ENCODE measurements at regions not wholly inside any gene's neighbourhood (a gene's known extent, or its start where the extent isn't known, plus 50 kb on each side); places are given as distances from the start of the nearest gene placed in this dataset.

DNA sequence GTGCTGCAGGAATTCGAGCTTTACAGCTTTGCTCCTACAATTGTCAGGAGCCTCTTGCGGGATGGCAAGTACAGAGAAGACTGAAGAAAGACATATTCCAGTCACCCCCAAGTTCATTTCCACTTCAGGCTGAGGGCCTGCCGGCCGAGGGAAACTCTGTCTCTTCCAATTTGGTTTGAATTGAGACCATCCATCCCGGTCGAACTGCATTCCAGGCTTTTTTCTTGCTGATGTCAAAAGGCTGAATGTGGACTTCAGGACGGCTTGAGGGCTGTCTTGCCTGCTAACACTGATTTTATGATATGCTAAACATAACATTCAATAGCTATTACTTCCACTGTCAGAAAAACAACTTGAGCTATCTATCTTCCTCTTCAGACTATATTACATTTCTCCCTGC, 79.8 kb upstream of the PLXNA2 start:
- TF ChIP-seq TAF1 (IDR thresholded peaks at IDR 0.05; ENCODE audit: low read depth) (no peak), EP300 (IDR thresholded peaks at IDR 0.05; ENCODE audit: borderline replicate concordance) (no peak), ZBTB7A (IDR thresholded peaks at IDR 0.05; ENCODE audit: low read depth) (no peak), REST (IDR thresholded peaks at IDR 0.05; ENCODE audit: low read depth) (no peak), FOXM1 (IDR thresholded peaks at IDR 0.05; ENCODE audit: borderline replicate concordance, low read depth) (no peak), CREB1 (IDR thresholded peaks at IDR 0.05; ENCODE audit: low read depth) (no peak), TCF12 (IDR thresholded peaks at IDR 0.05; ENCODE audit: low read depth) (no peak), CEBPB (IDR thresholded peaks at IDR 0.05) (no peak), YY1 (IDR thresholded peaks at IDR 0.05; ENCODE audit: low read depth) (no peak), RAD21 (IDR thresholded peaks at IDR 0.05; ENCODE audit: low read depth) (no peak), TEAD4 (IDR thresholded peaks at IDR 0.05) (no peak), EGR1 (IDR thresholded peaks at IDR 0.05) (no peak), MAX (IDR thresholded peaks at IDR 0.05) (no peak), NFIC (IDR thresholded peaks at IDR 0.05) (no peak)
- TF ChIP-seq, protein P1, sequence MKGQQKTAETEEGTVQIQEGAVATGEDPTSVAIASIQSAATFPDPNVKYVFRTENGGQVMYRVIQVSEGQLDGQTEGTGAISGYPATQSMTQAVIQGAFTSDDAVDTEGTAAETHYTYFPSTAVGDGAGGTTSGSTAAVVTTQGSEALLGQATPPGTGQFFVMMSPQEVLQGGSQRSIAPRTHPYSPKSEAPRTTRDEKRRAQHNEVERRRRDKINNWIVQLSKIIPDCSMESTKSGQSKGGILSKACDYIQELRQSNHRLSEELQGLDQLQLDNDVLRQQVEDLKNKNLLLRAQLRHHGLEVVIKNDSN (IDR thresholded peaks at IDR 0.05), result no peak

DNA sequence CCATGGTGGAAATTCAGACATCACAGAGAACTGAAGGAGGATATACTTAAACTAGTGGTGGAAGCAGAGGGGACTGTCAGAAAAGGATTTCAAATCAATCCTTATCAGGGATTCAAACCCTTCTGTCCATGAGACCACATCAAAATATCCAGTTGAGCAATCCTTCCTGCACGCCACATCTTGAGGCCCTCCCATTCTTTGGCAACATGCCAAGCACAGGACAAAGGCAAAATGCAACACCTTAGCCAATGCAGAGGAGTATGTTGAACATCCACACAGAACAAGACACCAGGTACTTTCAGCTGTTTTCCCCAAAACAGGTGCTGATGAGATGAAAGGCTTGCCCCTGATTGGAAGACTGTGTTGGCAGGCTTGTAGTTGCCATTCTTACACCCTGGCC, 81.8 kb upstream of the PLXNA2 start:
- TF ChIP-seq MAX (IDR thresholded peaks at IDR 0.05) (no peak), FOXM1 (IDR thresholded peaks at IDR 0.05; ENCODE audit: borderline replicate concordance, low read depth) (no peak), NFIC (IDR thresholded peaks at IDR 0.05) (no peak), EGR1 (IDR thresholded peaks at IDR 0.05) (no peak), REST (IDR thresholded peaks at IDR 0.05; ENCODE audit: low read depth) (no peak), CREB1 (IDR thresholded peaks at IDR 0.05; ENCODE audit: low read depth) (no peak), TEAD4 (IDR thresholded peaks at IDR 0.05) (no peak), TAF1 (IDR thresholded peaks at IDR 0.05; ENCODE audit: low read depth) (no peak), ZBTB7A (IDR thresholded peaks at IDR 0.05; ENCODE audit: low read depth) (no peak), RAD21 (IDR thresholded peaks at IDR 0.05; ENCODE audit: low read depth) (no peak), YY1 (IDR thresholded peaks at IDR 0.05; ENCODE audit: low read depth) (no peak)
- TF ChIP-seq, protein P1 (IDR thresholded peaks at IDR 0.05), result no peak

DNA sequence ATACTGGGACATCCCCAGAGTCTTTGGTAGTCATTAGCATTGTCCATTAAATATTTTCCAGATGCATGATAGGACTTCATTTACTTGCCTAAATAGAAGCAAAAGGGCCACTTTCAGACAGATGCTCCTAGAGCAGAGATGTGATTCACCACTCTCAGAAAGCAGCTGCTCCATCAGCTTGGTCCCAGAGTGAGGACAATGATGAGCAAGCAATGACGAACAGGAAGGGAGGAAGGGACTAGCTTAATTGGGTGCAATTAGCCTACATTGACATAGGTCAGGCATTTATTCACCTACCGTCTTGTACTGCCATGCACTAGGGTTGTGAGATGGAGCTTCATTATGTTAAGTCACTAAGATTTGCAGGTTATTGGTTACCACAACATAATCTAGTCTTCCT, 85.1 kb upstream of the PLXNA2 start:
- no peak for TF ChIP-seq ZBTB7A (IDR thresholded peaks at IDR 0.05; ENCODE audit: low read depth)
- no peak for TF ChIP-seq YY1 (IDR thresholded peaks at IDR 0.05; ENCODE audit: low read depth)
- no peak for TF ChIP-seq FOXM1 (IDR thresholded peaks at IDR 0.05; ENCODE audit: borderline replicate concordance, low read depth)
- no peak for TF ChIP-seq CREB1 (IDR thresholded peaks at IDR 0.05; ENCODE audit: low read depth)
- no peak for TF ChIP-seq RAD21 (IDR thresholded peaks at IDR 0.05; ENCODE audit: low read depth)
- no peak for TF ChIP-seq TAF1 (IDR thresholded peaks at IDR 0.05; ENCODE audit: low read depth)
- TF ChIP-seq TCF12 (IDR thresholded peaks at IDR 0.05; ENCODE audit: low read depth), result no peak
- TF ChIP-seq, protein P1 (IDR thresholded peaks at IDR 0.05), result no peak
- no peak for TF ChIP-seq REST (IDR thresholded peaks at IDR 0.05; ENCODE audit: low read depth)
- TF ChIP-seq TEAD4 (IDR thresholded peaks at IDR 0.05), result no peak
- TF ChIP-seq NFIC (IDR thresholded peaks at IDR 0.05), result no peak
- no peak for TF ChIP-seq MAX (IDR thresholded peaks at IDR 0.05)
- no peak for TF ChIP-seq CEBPB (IDR thresholded peaks at IDR 0.05)
- TF ChIP-seq EP300 (IDR thresholded peaks at IDR 0.05; ENCODE audit: borderline replicate concordance), result no peak
- no peak for TF ChIP-seq EGR1 (IDR thresholded peaks at IDR 0.05)

Measured in Ishikawa (cell line).